SK-N-SH (cell line): ENCODE measurements at regions not wholly inside any gene's neighbourhood (a gene's known extent, or its start where the extent isn't known, plus 50 kb on each side); places are given as distances from the start of the nearest gene placed in this dataset.

ENCODE experiments used
- FOSL2 ChIP-seq: IDR thresholded peaks from 2 replicates; pipeline ENCODE4 v1.4.0; 2012; ENCODE audit warnings: low read depth, mild to moderate bottlenecking, moderate library complexity, borderline replicate concordance
- GATA2 ChIP-seq: sonication (generic); formaldehyde crosslinking; IDR thresholded peaks from 2 replicates; pipeline ENCODE4 v1.5.0; 2020; ENCODE audit warnings: mild to moderate bottlenecking, missing genetic modification reagents
- NRF1 ChIP-seq: IDR thresholded peaks from 2 replicates; pipeline ENCODE4 v1.6.1; 2012; ENCODE audit warnings: low read depth, mild to moderate bottlenecking, low read length
- POLR2AphosphoS5 ChIP-seq: IDR thresholded peaks from 2 replicates; pipeline ENCODE4 v1.6.1; 2012; ENCODE audit warnings: low read depth, low read length
- RAD21 ChIP-seq: IDR thresholded peaks from 2 replicates; pipeline ENCODE4 v1.6.1; 2012; ENCODE audit warnings: mild to moderate bottlenecking, low read length
- SMC3 ChIP-seq: IDR thresholded peaks from 2 replicates; pipeline ENCODE4 v1.6.1; 2012; ENCODE audit warnings: low read depth, low read length, improper control_type of control experiment
- TAF1 ChIP-seq: IDR thresholded peaks from 2 replicates; pipeline ENCODE4 v1.6.1; 2012; ENCODE audit warnings: low read depth, mild to moderate bottlenecking, low read length, moderate library complexity, borderline replicate concordance
- TF ChIP-seq, protein P1 (sequence below): fragments of 200-600 bp; sonication (generic); IDR thresholded peaks from 2 replicates; pipeline ENCODE4 v1.6.1; 2017; ENCODE audit warnings: antibody characterized with exemption, mild to moderate bottlenecking, moderate library complexity
- TF ChIP-seq, protein P2 (sequence below): IDR thresholded peaks from 2 replicates; pipeline ENCODE4 v1.4.0; 2012; ENCODE audit warnings: low read depth

DNA sequence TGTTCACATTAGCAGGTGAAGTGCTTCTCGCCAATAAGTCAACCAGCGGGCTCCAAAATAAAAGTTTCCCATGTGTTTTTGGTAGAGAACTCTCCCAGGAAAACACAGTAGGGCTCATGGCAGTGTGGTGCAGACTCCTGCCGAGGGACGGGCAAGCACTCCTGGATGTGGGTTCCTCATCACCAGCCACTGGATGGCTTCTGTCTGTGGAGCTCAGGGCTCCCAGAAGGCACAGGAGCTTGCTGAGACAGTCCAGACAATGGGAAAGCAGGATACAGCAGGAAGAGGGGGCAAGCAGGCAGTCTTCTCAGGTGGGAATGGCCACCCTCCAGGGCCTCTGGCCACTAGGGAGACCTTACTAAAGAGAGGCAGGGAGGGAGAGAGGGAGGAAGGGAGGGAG lies 142.4 kb downstream of the HSD17B3 start:
- TF ChIP-seq, protein P1, sequence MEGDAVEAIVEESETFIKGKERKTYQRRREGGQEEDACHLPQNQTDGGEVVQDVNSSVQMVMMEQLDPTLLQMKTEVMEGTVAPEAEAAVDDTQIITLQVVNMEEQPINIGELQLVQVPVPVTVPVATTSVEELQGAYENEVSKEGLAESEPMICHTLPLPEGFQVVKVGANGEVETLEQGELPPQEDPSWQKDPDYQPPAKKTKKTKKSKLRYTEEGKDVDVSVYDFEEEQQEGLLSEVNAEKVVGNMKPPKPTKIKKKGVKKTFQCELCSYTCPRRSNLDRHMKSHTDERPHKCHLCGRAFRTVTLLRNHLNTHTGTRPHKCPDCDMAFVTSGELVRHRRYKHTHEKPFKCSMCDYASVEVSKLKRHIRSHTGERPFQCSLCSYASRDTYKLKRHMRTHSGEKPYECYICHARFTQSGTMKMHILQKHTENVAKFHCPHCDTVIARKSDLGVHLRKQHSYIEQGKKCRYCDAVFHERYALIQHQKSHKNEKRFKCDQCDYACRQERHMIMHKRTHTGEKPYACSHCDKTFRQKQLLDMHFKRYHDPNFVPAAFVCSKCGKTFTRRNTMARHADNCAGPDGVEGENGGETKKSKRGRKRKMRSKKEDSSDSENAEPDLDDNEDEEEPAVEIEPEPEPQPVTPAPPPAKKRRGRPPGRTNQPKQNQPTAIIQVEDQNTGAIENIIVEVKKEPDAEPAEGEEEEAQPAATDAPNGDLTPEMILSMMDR: no peak
- no peak for TF ChIP-seq SMC3
- TF ChIP-seq TAF1: no peak
- TF ChIP-seq FOSL2: no peak
- no peak for TF ChIP-seq RAD21
- no peak for TF ChIP-seq POLR2AphosphoS5
- no peak for TF ChIP-seq GATA2 (CRISPR knock-in tag)
- TF ChIP-seq, protein P2, sequence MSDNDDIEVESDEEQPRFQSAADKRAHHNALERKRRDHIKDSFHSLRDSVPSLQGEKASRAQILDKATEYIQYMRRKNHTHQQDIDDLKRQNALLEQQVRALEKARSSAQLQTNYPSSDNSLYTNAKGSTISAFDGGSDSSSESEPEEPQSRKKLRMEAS: no peak
- TF ChIP-seq NRF1: no peak
